HG03457 (cell line): ENCODE measurements at regions not wholly inside any gene's neighbourhood (a gene's known extent, or its start where the extent isn't known, plus 50 kb on each side); places are given as distances from the start of the nearest gene placed in this dataset.
"Not testable (repeated sequence)": the region's sequence is repeated elsewhere in the genome, so short reads cannot be mapped to it uniquely, and the experiment has no call there.

Source experiments
- ATAC-seq: cut with Tn5 transposase; IDR thresholded peaks from one replicate; pipeline ENCODE4 v1.9.1; 2021; ENCODE audit warnings: moderate number of reproducible peaks; ENCODE audit not compliant: unreplicated experiment

DNA sequence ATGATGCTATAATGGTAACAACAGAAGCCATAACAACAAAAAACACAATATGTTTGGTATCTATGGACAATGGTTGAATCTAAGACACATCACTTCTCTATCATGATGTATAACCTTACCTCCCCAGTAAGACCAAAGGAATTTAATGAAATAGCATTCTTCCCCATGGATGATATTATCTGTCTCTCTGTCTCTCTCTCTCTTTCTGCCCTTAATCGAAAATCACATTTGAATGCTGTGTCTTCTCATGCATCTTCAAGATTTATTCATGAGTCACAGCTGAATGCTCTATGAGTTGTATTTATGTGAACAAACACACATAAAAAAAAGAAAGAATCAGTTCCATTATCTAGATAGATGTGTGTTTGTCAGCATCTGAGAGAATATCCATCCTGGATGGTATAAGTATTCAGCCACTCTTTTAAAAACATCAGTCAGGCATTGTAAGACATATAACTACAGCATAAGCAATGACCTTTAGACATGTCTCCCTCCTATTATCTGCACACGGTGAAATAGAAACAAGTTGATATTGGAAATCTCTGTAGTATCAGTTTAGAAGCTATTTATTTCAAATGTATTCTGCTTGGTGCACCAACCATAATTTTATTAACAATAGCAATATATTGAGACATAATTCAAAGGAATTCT is 433.3 kb downstream of the TOX3 start:
- no peak for ATAC-seq

DNA sequence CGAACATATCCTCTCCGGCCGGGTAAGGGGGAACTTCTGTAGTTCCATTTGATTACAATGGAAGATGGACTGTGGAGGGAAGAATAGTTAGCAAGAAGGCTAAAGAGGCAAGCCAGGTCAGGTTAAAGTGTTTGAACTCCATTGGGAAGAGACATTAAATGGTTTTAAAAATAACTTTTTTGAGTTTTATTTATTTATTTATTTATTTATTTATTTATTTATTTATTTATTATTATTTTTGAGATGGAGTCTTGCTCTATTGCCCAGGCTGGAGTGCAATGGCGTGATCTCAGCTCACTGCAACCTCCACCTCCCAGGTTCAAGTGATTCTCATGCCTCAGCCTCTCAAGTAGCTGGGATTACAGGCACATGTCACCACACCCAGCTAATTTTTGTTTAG is 441.9 kb downstream of the TOX3 start:
- not testable (repeated sequence) for ATAC-seq

DNA sequence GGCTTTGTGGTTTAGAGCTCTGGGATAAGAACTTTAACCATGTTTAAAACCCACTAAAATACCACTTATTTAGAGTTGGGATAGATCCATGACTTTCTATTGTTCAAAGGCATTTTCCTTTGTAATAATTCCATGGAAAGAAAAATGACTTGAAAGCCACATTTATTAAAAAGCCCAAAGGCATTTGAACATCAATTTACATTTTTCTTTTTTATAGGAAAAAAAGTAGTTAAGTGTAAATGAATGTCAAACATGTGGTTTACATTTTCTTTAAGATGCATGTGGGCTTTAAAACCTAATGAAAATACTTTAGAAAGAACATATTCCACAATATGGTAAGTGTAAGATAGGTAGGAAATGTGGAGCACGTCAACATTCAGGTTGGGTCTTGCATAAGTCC is 443.2 kb downstream of the TOX3 start:
- no peak for ATAC-seq

DNA sequence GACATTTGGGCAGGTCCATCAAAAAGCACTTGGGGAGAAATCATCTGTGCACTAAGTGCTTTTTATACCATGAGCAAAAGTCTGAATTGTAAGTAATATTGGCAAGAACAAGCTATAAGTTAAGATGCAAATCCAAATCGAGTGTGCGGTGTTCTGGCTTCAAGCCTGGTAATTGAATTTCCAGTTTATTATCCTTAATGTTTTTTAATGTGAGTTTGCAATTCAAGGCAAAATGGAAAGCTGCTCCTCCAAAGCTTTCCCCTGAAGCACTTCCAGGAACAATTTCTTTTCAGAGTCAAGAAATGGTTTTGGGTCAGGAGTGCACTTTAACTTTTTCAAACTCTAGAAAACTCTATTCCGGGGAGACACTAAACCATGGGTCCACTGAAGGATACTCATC is 445.7 kb downstream of the TOX3 start:
- ATAC-seq, result no peak

DNA sequence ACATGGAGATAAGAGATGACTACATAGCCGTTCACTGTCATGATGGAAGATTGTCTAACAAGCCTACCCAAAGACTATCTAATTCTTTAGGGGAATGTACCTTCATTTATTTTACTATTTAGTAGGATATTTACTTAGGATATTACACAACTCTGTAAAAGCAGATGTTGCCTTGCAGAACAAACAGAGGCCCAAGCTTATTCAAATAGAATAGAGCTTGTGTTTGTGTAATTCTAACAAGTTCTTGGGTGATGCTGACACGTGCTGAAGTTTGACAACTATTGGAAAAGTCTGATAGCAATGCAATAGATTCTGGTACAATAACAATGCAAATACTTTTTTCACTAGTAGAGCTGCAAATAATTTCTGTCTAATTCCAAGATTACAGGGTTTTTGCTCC is 447.6 kb downstream of the TOX3 start:
- ATAC-seq, result no peak

DNA sequence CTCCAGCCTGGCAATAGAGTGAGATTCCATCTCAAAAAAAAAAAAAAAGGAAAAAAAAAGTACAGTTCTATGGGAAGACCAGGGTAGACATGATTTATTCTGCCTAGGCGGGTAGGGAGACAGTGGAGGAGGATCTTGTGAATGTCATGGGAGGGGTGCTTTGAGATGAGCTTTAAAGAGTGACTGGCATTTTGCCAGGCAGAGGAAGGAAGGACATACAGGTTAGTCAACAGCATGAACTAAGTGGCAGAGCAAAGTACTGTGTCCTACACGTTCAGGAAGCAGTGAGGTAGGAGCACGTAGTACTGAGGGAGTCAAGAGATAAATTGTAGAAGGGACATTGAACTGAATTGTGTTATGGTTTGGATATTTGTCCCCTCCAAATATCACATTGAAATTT is 451.5 kb downstream of the TOX3 start:
- ATAC-seq, result no peak

DNA sequence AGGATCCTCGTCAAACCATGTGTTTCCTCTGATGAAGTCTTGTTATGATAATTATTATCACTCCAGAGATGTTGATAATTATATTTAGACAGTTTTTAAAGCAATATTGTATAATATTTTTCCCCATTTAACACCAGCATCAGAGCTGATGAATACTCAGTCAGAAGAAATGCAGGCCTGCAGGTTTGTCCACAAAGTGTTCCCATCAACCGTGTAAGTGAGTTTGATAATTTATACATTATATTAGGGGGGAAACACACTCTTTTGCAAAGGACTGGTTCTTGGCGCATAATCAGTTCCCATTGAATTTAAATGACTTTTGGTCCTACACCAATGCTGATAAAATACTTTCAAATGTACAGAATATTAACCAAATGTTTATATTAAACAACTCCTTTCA is 454.8 kb downstream of the TOX3 start:
- ATAC-seq, result no peak

DNA sequence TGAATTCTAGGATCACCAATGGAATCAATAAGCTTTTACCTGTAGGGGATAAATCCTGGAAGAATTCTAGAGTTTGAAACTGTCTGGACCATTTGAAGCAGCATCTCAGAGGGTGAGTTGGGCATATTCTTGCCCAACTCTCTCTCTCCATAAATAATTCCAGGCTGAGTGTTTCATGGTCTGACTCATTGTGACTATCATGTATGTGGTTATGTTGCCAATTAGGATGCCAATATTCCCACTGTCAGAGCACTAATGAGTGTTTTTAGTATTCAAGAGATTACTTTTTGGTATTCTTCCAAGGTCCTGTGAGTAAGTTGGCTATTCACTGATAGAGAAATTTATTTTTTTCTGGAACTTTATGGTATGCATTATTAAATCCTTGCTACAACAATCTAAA is 456.9 kb downstream of the TOX3 start:
- ATAC-seq, result no peak

DNA sequence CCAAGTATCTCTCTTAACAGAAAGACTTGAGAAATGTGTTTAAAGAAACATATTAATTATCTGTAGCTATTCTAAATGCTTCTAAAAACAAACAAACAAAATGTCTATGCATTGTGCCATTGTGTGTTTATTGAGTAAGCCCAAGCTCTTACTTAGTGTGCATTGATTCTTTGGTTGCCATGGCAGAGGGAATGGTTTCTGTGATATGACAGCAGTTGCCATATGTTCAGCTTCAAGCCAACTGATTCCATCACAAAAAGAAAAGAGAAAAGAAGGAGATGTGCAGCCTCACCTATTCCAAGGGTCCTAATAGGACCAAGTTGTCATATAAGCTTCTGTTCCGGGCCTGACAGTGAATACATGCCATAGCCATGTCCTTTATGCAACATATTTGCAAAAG is 457.5 kb downstream of the TOX3 start:
- no peak for ATAC-seq

DNA sequence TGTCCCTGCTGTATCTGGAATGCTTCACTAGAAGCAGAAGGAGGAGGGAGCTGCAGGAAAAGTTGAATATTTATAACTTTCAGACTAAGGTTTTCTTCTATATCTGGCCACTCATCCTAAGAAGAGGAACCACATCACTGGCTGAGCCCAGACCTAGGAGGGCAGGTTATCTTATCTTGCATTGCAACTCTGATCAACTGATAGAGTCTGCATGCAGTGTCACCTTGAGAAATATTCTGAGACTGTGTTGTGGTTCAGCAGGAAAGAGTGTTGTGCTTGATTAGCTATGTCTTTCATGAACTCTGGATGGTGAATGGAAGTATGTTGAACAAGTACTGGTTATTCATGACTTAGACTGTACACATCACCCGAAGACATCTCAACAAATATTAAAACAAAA is 460.0 kb downstream of the TOX3 start:
- ATAC-seq, result no peak

DNA sequence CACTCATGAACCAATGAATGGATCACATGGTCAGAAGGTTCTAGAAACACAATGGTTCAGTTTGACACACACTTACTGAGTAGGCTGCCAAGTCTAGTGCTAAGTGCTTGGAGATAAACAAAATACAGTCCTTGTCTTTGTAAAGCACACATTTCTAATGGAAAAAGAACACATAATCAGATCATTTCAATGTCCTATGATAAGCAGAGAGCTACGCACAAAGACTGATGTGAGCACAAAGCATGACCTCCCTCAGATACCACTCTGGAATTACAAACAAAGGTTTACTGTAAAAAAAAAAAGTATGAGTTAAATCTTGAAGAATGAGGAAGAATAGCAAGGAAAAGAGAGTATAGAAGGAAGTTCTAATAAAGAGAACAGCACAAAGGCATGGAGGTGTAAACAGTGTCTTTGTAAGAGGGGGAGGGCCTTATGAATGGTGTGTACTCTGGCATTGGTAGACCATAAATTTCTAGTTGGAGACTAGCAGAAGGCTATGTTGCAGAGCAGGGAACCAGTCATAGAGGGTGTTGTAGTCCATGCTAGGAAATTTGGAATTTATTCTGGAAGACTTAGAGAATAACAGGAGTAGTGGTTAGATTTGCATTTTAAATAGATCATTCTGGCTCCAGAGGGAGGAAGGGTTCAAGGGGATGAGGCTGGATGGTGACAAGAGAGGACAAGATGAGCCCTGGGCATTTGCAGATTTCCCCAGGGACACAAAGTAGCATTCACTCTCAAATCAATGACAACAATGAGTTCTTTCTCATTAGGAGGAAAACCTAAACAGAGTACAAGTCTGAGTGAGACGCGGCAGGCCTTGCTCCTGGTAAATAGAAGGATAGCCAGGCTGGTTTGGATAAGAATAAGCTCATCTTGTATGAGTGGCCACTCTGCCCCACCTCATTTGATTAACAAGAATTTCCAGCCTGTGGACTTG is 468.0 kb downstream of the TOX3 start:
- no peak for ATAC-seq

DNA sequence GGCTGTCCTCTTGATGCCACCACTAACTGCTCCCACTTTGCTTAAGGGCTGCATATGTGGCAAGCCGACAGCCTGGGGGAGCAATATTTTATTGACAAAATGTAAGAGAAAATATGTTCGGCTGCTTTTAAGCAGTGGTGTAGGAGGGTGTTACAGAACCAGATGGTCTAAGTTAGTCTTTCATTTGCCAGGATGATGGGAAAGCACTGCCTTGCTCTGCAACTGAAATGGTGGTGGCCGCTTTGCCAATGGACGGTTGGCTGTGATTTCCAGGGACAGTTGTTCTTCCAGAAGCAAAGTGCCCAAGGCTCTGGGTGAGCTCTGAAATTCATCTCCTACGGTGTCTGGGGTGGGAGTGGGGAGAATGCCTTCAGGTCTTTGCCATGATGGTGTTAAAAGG is 469.3 kb downstream of the TOX3 start:
- no peak for ATAC-seq

DNA sequence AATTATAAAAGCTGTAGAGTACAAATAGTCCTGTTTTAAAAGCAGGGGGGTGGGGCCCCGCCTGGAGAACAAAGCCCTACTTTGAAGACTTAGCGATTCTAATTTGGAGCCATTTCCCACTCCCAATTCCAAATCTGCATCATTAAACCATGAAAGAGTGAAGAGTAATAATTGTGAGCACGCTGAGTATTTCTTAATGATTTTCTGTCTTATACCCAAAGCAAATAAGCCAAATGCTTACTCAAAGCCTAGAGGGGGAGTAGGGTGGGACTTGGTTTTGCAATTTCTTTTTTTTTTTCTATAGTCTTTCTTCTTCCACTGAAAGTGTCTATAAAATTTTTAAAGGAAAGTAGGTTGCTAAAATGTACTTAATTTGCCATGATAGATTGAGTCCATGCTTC is 470.1 kb downstream of the TOX3 start:
- no peak for ATAC-seq

DNA sequence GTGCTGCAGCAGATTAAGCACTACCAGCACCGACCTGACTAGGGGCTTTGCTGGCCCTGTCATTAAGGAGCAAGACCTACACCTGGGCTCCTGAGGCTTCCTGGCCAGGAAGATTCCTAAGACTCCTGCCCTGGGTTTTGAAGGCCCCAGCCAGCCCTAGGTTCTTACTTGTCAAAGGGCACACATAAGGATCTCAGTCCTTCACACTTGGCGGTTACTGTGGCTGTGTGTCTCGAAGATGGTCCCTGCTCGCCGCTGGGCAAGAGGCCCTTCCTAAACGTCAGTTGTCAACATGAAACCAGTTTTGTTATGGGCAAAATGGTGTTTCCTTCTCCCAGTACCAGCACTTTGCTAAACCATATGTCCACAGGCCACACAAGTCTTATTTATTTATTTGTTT is 470.6 kb downstream of the TOX3 start:
- ATAC-seq, result no peak

DNA sequence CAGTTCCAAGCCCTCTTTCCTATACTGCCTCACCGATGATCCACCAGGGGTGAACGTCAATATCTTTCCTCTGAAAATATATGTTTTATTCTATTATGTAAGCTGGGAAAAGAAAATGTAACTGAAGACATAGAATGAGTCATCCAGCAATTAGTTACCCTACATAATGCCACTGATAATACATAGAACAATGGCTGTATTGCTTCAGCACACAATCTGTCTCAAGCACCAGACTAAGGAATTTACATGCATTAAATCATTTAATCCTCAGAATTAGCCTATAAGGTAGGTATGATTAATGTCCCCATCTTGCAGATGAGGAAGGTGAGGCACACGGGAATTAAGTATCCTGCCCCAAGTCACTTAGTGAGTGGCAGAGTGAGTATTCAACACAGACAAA is 472.8 kb downstream of the TOX3 start:
- ATAC-seq, result no peak

DNA sequence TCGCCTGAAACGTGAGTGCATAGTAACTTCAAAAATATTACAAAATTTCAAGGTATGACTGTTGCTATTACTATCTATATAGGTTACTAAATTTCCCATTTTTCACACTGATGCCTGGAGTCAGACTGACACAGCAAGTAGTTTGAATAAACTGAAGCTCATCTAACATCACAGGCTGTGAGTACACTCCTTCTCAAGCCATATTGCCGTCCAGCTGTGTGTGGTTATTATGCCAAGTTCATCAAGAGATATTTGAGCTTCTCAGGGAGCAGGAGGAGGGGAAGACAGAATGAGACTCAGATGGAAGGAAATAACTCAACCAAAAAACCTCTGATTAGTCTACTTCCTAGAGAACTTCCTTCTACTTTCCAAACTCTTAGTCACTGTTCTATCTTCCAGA is 473.9 kb downstream of the TOX3 start:
- ATAC-seq, result no peak

DNA sequence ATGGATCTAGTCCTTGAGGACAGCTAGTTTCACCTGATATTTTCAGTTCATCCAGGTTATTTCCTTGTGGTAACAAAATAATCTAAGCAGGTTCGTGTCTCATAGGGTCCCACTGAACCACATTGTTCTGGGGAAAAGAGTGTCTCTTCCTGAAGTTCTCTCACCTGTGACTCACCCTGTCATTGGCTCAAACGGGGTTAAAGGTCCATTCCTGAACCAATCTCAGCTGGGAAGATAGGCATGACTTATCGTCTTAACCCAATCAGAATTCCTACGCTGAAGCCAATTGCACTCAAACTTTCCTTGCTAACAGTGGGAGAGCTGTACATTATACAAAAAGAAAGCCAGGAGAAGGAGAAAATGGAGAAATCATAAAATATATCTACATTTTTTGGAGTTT is 475.8 kb downstream of the TOX3 start:
- ATAC-seq, result no peak

DNA sequence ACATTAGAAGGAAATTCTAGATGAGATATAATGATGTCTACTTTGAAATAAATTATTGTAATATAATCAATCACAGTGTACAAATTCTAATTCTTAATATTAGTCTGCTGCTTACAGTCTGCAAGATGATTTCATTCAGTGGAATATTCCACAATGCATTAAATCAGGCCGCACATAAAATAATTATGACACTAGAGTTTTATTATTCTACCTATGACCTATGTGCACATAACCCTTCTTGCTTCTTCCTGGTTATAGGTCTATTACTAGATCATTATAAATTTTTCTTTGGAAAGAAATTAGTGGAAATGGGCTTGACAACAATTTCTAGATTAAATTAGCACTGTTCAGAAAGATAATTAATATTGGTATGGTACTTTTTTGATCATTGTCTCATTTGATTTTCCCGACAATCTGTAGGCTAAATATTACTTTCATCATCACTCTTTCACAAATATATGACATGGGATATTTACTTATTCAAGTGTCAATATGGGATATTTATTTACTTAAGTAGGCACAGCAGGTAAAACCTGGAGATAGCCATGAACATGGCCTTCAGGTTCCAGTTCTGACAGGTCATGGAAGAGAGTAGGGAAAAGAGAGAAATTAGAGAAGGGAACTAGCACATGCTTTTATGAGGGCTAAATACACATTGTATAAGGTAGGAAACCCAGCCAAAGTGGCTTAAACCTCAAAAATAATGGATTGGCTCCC is 476.4 kb downstream of the TOX3 start:
- no peak for ATAC-seq

DNA sequence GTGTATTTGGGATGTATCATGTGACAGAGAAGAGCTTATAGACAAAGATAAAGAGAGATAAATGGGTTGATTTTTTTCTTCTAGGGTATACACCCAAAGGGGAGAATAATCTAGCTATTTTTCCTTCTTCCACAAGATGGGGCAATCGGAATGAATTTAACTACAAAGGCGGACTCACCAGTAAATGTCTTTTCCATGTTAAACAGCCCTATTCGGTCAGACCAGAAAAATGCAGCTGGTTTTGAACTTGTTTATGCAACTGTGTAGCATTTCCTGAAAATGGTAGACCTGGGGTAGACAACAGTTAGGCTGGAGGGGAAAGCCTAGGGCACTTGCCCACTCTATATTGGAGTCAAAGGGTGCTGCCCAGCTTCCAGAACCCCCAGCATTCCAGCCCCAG is 477.1 kb downstream of the TOX3 start:
- no peak for ATAC-seq

DNA sequence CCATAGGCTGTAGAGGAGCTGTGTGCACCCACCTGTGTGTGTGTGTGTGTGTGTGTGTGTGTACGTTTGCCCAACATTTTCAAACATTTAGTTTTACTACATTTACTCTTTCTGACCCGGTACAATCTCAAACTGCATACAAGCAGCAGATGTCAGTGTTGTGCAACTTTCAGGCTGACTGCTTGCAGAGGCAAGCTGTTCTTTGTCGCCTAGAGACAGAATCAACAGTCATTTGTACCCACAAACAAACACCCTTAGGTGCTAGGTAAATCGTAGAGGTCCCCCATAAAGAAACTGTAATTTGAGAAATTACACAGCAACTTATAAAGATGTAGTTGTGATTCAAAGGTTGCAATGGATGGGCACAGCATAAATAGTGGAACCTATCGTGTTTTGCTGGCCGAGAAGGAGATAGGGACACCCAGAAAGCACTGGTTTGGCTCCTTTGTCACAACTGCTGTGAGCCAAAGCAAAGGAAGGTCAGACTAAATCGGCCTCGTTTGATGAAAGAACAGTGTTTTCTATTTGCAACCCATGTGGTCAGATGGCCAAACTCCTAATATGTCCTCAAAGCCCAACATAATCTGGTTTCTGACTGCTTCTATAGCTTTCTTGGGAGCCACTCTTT is 478.4 kb downstream of the TOX3 start:
- no peak for ATAC-seq

DNA sequence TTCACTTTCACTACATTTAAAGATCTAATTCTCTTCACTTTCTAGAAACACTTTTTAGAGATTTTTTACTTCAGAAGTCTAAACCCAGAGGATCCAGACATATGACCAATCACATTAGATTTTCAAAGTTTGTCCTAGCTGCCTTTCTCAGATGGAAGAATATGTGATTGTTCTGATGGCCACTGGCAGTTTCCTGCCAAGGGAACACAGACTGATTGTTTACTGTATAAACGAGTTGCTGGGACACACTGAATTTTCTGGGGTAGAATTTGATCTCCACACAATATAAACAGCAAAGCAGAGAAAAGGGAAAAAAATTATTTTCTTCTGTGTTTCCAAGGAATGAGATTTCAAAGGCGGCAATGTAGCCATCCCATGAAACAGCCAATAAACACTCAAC is 480.0 kb downstream of the TOX3 start:
- no peak for ATAC-seq
